Naive B cell (primary cell): ENCODE measurements at regions not wholly inside any gene's neighbourhood (a gene's known extent, or its start where the extent isn't known, plus 50 kb on each side); places are given as distances from the start of the nearest gene placed in this dataset.
"Not testable (repeated sequence)": the region's sequence is repeated elsewhere in the genome, so short reads cannot be mapped to it uniquely, and the experiment has no call there.

Experiments
- ATAC-seq, 2 donors: fragments of 150-1000 bp; cut with Tn5 transposase; 2 replicates each; pipeline ENCODE4 v1.10.0; 2021; ENCODE audit warnings: low read depth in 2 of 2, mild to moderate bottlenecking in 2 of 2, moderate library complexity in 2 of 2
- DNase-seq: peaks from one replicate; pipeline ENCODE4 v3.0.0; 2022
- H3K27ac Mint-ChIP-seq, 6 donors: one replicate each; pipeline ENCODE4 v1.8.0; 2020 to 2022; ENCODE audit warnings: mild to moderate bottlenecking in 6 of 6, mixed read lengths in 6 of 6, moderate library complexity in 5 of 6, inconsistent platforms in 2 of 6
- H3K27me3 Mint-ChIP-seq, 3 donors: one replicate each; pipeline ENCODE4 v1.8.0; 2021 to 2022; ENCODE audit warnings: mixed read lengths in 3 of 3, mild to moderate bottlenecking in 1 of 3
- H3K36me3 Mint-ChIP-seq, 2 donors: one replicate each; pipeline ENCODE4 v1.8.0; 2020 to 2022; ENCODE audit warnings: mixed read lengths in 2 of 2, inconsistent platforms in 1 of 2, mild to moderate bottlenecking in 1 of 2
- H3K4me1 Mint-ChIP-seq, 3 donors: one replicate each; pipeline ENCODE4 v1.8.0; 2020 to 2022; ENCODE audit warnings: mixed read lengths in 3 of 3, inconsistent platforms in 1 of 3, mild to moderate bottlenecking in 1 of 3, moderate library complexity in 1 of 3
- H3K4me3 Mint-ChIP-seq, 8 donors: one replicate each; pipeline ENCODE4 v1.8.0; 2020 to 2022; ENCODE audit warnings: mild to moderate bottlenecking in 8 of 8, mixed read lengths in 8 of 8, moderate library complexity in 8 of 8, inconsistent platforms in 2 of 8
- H3K9me3 Mint-ChIP-seq, 7 donors: one replicate each; pipeline ENCODE4 v1.8.0; 2020 to 2022; ENCODE audit warnings: mixed read lengths in 7 of 7, mild to moderate bottlenecking in 5 of 7, inconsistent platforms in 2 of 7, moderate library complexity in 1 of 7

DNA sequence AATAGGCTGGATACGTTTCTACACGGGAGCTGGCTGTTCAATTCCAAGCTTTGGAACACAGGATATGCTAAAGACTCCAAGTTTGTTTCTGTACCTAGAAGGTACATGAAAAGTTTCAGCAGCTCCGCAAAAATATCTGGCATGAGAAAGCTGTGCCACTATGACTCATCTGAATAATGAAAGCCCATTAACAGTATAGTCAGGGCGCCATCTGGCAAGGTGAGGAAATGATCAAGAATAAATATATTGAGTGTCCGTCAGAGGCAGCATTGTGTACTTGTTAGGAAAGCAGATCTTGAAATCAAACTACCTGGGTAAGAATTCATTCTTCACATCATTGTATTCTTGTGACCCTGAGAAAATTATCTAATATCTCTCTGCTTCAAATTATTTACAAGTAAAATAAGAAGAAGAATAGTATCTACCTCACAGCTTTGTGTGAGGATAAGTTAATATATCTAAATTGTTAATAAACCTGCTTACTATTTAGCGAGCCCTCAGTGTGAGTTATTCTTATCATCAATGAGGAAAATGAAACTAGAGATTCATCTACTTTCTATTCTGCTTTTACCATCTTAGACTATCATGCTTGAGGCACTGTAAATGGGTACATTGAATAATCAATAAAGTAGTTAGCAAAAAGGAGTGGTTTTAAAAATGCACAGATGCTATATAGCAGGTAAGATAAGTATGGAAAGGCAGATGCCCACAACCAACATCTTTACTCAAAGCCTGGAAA is 53.5 kb downstream of the FSCB start:
- H3K36me3 Mint-ChIP-seq = no peaks in the 10 kb centered on the region
- DNase-seq (no peak), ATAC-seq (no peak)
- H3K4me1 Mint-ChIP-seq = no peaks in the 10 kb centered on the region
- no peak overlapping the region for H3K4me3 Mint-ChIP-seq
- H3K9me3 Mint-ChIP-seq = peaks cover 3 to 33% (median 20%) of the 10 kb centered on the region in 7 donors
- H3K27ac Mint-ChIP-seq = no peak overlapping the region
- H3K27me3 Mint-ChIP-seq = no peaks in the 10 kb centered on the region

GRCh38 chr14:44450232-44450631 is 56.9 kb downstream of the FSCB start:
- H3K9me3 Mint-ChIP-seq = peaks cover 0 to 12% (median 8%) of the 10 kb centered on the region in 7 donors
- H3K4me3 Mint-ChIP-seq, H3K27me3 Mint-ChIP-seq, H3K4me1 Mint-ChIP-seq, DNase-seq, H3K27ac Mint-ChIP-seq, ATAC-seq, H3K36me3 Mint-ChIP-seq: not testable (repeated sequence)

DNA sequence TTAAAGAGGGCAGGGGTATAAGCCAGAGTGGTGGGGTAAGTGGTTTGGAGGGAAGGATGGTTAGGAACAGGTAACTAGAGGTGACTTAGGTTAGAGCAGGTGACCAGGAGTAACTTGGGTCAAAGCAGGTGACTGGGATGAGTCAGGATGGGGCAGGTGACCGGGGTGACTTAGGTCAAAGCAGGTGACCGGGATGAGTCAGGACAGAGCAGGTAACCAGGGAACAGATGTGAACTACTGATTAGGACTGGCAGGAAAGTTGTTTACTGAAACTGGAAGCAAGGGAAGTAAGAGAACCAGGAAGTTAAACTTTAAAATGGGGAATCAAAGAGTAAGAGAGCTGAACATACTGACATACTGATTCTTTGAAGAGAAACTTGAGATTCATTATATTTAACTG is 57.4 kb downstream of the FSCB start:
- no peaks in the 10 kb centered on the region for H3K27me3 Mint-ChIP-seq
- no peaks in the 10 kb centered on the region for H3K36me3 Mint-ChIP-seq
- no peak overlapping the region for H3K4me3 Mint-ChIP-seq
- H3K9me3 Mint-ChIP-seq = peaks cover 0 to 11% (median 8%) of the 10 kb centered on the region in 7 donors
- no peak overlapping the region for H3K27ac Mint-ChIP-seq
- no peak for DNase-seq
- no peak for ATAC-seq
- no peaks in the 10 kb centered on the region for H3K4me1 Mint-ChIP-seq

DNA sequence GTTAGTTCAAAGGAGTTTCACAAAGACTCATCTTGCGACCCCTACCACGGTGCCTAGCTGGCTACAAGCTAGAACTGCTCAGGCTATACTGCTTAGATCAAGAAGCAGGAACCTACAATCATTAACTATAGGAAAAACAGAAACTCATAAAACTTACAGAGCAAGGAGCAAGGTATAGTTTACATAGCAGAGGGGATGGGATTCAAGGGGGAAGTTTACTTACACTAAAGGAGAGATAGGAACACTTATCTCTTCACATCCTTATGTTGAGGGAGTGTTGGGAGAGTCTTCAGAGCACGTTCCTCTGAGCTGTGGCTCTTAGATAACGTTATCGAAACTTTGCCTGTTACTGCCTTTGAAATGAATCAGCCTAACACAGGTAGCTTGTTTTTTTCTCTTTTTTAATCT is 58.1 kb downstream of the FSCB start:
- ATAC-seq = no peak
- H3K27me3 Mint-ChIP-seq = no peaks in the 10 kb centered on the region
- peaks cover 0 to 11% (median 8%) of the 10 kb centered on the region in 7 donors for H3K9me3 Mint-ChIP-seq
- DNase-seq = no peak
- H3K4me1 Mint-ChIP-seq = no peaks in the 10 kb centered on the region
- no peaks in the 10 kb centered on the region for H3K36me3 Mint-ChIP-seq
- no peak overlapping the region for H3K4me3 Mint-ChIP-seq
- no peak overlapping the region for H3K27ac Mint-ChIP-seq

- Mint-ChIP-seq H3K27ac (no peak overlapping the region), H3K27me3 (no peaks in the 10 kb centered on the region), H3K9me3 (peaks cover 0 to 6% (median 4%) of the 10 kb centered on the region in 7 donors), H3K4me1 (no peaks in the 10 kb centered on the region), H3K4me3 (no peak overlapping the region), H3K36me3 (no peaks in the 10 kb centered on the region)
- ATAC-seq = no peak
- no peak for DNase-seq
These were observed 60.1 kb downstream of the FSCB start for GRCh38 chr14:44446965-44447364.

- Mint-ChIP-seq H3K36me3 (no peaks in the 10 kb centered on the region), H3K9me3 (peaks cover 0 to 11% (median 2%) of the 10 kb centered on the region in 7 donors), H3K27ac (no peak overlapping the region), H3K4me1 (no peaks in the 10 kb centered on the region), H3K27me3 (no peaks in the 10 kb centered on the region), H3K4me3 (no peak overlapping the region)
- DNase-seq (no peak), ATAC-seq (no peak)
These were observed 62.6 kb downstream of the FSCB start for GRCh38 chr14:44444454-44444853.

DNA sequence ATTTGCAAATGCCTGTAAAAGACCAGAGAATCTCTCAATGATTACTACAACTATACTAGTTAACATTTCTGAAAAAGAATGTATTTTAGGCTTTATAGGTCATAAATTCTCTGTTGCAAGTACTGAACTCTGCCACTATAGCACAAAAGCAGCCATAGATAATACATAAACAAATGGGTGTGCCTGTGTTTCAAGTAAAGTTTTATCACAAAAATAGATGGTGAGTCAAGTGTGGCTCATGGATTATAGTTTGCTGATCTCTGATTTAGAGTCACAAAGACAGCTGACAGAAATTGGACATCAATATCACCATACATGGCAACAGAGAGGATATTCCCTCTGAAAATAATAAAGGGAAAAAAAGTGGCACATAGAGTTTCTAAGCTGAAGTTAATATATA is 68.1 kb downstream of the FSCB start:
- no peak for ATAC-seq
- no peaks in the 10 kb centered on the region for H3K4me1 Mint-ChIP-seq

DNA sequence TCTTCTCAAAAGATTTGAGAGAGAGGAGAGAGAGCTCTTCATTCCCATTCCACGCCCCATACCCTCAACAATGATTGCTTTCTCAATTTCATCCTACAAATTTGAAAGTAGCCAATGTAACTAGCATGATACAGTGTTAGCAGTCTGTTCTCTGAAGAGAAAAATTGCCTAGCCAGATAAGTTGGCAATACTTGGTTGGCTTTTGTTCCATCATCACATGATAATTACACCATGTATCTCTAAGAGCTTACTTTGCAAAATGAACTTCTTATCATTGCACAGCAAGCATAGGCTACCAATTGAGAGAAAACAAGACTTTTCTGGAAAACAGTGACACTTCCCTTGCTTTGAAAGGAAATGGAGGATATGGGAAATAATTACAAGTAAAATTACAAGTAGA is 68.9 kb downstream of the FSCB start:
- Mint-ChIP-seq H3K27ac (no peak overlapping the region), H3K4me1 (no peaks in the 10 kb centered on the region), H3K36me3 (no peaks in the 10 kb centered on the region), H3K9me3 (peaks cover 0 to 6% (median 0%) of the 10 kb centered on the region in 7 donors), H3K27me3 (no peaks in the 10 kb centered on the region), H3K4me3 (no peak overlapping the region)
- ATAC-seq = no peak
- no peak for DNase-seq

More for the DNA sequence above, 68.1 kb downstream of the FSCB start:
- no peaks in the 10 kb centered on the region for H3K36me3 Mint-ChIP-seq
- no peak for DNase-seq
- H3K9me3 Mint-ChIP-seq = peaks cover 0 to 6% (median 0%) of the 10 kb centered on the region in 7 donors
- no peaks in the 10 kb centered on the region for H3K27me3 Mint-ChIP-seq
- no peak overlapping the region for H3K4me3 Mint-ChIP-seq
- no peak overlapping the region for H3K27ac Mint-ChIP-seq

GRCh38 chr14:44436458-44436857 is 70.6 kb downstream of the FSCB start:
- Mint-ChIP-seq H3K9me3 (peaks cover 0 to 6% (median 0%) of the 10 kb centered on the region in 7 donors), H3K4me3 (no peak overlapping the region), H3K27ac (no peak overlapping the region), H3K27me3 (no peaks in the 10 kb centered on the region), H3K36me3 (no peaks in the 10 kb centered on the region), H3K4me1 (no peaks in the 10 kb centered on the region)
- no peak for DNase-seq
- no peak for ATAC-seq

- DNase-seq (no peak), ATAC-seq (no peak)
- no peaks in the 10 kb centered on the region for H3K4me1 Mint-ChIP-seq
- no peaks in the 10 kb centered on the region for H3K27me3 Mint-ChIP-seq
- H3K36me3 Mint-ChIP-seq = peaks cover 0 to 7% of the 10 kb centered on the region in 2 donors
- H3K4me3 Mint-ChIP-seq = no peak overlapping the region
- H3K27ac Mint-ChIP-seq = no peak overlapping the region
- peaks cover 3 to 20% (median 6%) of the 10 kb centered on the region in 7 donors for H3K9me3 Mint-ChIP-seq
These were observed 78.7 kb downstream of the FSCB start for GRCh38 chr14:44428231-44428945.

DNA sequence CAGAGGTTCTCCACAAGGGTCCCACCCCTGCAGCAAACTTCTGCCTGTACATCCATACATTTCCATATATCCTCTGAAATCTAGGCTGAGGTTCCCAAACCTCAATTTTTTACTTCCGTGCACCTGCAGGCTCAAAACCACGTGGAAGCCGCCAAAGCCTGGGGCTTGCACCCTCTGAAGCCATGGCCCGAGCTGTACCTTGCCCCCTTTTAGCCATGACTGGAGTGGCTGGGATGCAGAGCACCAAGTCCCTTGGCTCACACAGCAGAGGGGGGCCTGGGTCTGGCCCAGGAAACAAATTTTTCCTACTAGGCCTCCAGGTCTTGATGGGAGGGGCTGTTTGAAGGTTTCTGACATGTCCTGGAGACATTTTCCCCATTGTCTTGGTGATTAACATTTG is 84.4 kb downstream of the FSCB start:
- Mint-ChIP-seq H3K27ac (no peak overlapping the region), H3K4me3 (no peak overlapping the region), H3K9me3 (peaks cover 2 to 12% (median 7%) of the 10 kb centered on the region in 7 donors), H3K4me1 (no peaks in the 10 kb centered on the region), H3K36me3 (no peaks in the 10 kb centered on the region), H3K27me3 (no peaks in the 10 kb centered on the region)
- DNase-seq (no peak), ATAC-seq (no peak)

GRCh38 chr14:44420226-44420625 is 86.9 kb downstream of the FSCB start:
- Mint-ChIP-seq H3K27ac (no peak overlapping the region), H3K27me3 (no peaks in the 10 kb centered on the region), H3K9me3 (peaks cover 6 to 20% (median 10%) of the 10 kb centered on the region in 7 donors), H3K4me1 (no peaks in the 10 kb centered on the region), H3K4me3 (no peak overlapping the region), H3K36me3 (no peaks in the 10 kb centered on the region)
- no peak for ATAC-seq
- no peak for DNase-seq

GRCh38 chr14:44418856-44419255 is 88.2 kb downstream of the FSCB start:
- Mint-ChIP-seq H3K27me3 (no peaks in the 10 kb centered on the region), H3K4me3 (no peak overlapping the region), H3K36me3 (no peaks in the 10 kb centered on the region), H3K9me3 (peaks cover 6 to 19% (median 14%) of the 10 kb centered on the region in 7 donors), H3K4me1 (no peaks in the 10 kb centered on the region), H3K27ac (no peak overlapping the region)
- no peak for ATAC-seq
- DNase-seq = no peak

DNA sequence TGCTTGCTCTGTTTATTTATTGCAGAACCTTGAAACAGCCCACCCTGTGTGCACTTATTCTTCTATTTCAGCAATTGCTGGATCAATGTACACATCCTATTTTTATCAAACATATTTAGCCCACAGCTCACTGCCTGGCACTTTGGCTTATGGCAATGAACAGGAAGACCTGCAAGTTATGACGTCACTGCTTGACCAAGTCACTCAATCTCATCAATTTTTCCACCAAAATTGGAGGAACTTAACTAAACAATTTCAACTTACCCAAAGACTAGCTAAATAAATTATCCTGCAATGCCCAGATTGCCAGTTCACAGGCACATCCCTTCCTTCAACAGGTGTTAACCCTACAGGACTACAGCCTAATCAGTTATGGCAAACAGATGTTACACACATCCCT is 89.3 kb downstream of the FSCB start:
- no peak overlapping the region for H3K27ac Mint-ChIP-seq
- no peaks in the 10 kb centered on the region for H3K4me1 Mint-ChIP-seq
- H3K27me3 Mint-ChIP-seq = no peaks in the 10 kb centered on the region
- DNase-seq (no peak), ATAC-seq (no peak)
- peaks cover 6 to 19% (median 11%) of the 10 kb centered on the region in 7 donors for H3K9me3 Mint-ChIP-seq
- H3K4me3 Mint-ChIP-seq = no peak overlapping the region
- H3K36me3 Mint-ChIP-seq = no peaks in the 10 kb centered on the region
